H9 (cell line): ENCODE measurements at regions not wholly inside any gene's neighbourhood (a gene's known extent, or its start where the extent isn't known, plus 50 kb on each side); places are given as distances from the start of the nearest gene placed in this dataset.

Experiments used
- DNase-seq: peaks from one replicate; pipeline ENCODE4 v3.0.0-alpha.2; 2017
- H2AFZ ChIP-seq: one replicate; pipeline ENCODE4 v1.6.1; 2013; ENCODE audit warnings: mild to moderate bottlenecking, low read length, control low read depth, moderate library complexity
- H2AK5ac ChIP-seq: 2 replicates; pipeline ENCODE4 v1.6.1; 2013; ENCODE audit warnings: low read length, control low read depth, mixed read lengths; ENCODE audit not compliant: insufficient read length
- H2BK120ac ChIP-seq: one replicate; pipeline ENCODE4 v1.6.1; 2013; ENCODE audit warnings: low read depth, mild to moderate bottlenecking, low read length, control low read depth, inconsistent platforms; ENCODE audit not compliant: poor library complexity, severe bottlenecking
- H2BK12ac ChIP-seq: 2 replicates; pipeline ENCODE4 v1.6.1; 2013; ENCODE audit warnings: low read length, control low read depth, mixed read lengths, low read depth; ENCODE audit not compliant: insufficient read length
- H2BK15ac ChIP-seq: 2 replicates; pipeline ENCODE4 v1.6.1; 2013; ENCODE audit warnings: low read depth, low read length, control low read depth
- H2BK20ac ChIP-seq: one replicate; pipeline ENCODE4 v1.6.1; 2013; ENCODE audit warnings: low read depth, mild to moderate bottlenecking, low read length, control low read depth, inconsistent platforms; ENCODE audit not compliant: poor library complexity, severe bottlenecking
- H2BK5ac ChIP-seq: 2 replicates; pipeline ENCODE4 v1.6.1; 2013; ENCODE audit warnings: low read length, control low read depth, mixed read lengths; ENCODE audit not compliant: insufficient read length
- H3K14ac ChIP-seq: 2 replicates; pipeline ENCODE4 v1.6.1; 2013; ENCODE audit warnings: low read length, control low read depth; ENCODE audit not compliant: insufficient read depth
- H3K18ac ChIP-seq: 2 replicates; pipeline ENCODE4 v1.6.1; 2013; ENCODE audit warnings: low read depth, mild to moderate bottlenecking, mixed read lengths, low read length, control low read depth; ENCODE audit not compliant: insufficient read length
- H3K23ac ChIP-seq: 2 replicates; pipeline ENCODE4 v1.6.1; 2013; ENCODE audit warnings: low read length, control low read depth, mixed read lengths, low read depth; ENCODE audit not compliant: insufficient read length
- H3K23me2 ChIP-seq: 2 replicates; pipeline ENCODE4 v1.6.1; 2013; ENCODE audit warnings: low read depth, mild to moderate bottlenecking, mixed read lengths, low read length, control low read depth; ENCODE audit not compliant: insufficient read length, poor library complexity, severe bottlenecking
- H3K27ac ChIP-seq: 2 replicates; pipeline ENCODE4 v1.5.1; 2013; ENCODE audit warnings: low read length, control low read depth, mixed read lengths, low read depth; ENCODE audit not compliant: insufficient read length
- H3K27me3 ChIP-seq: 2 replicates; pipeline ENCODE4 v1.6.1; 2013; ENCODE audit warnings: low read length, control low read depth, inconsistent platforms; ENCODE audit not compliant: insufficient read depth
- H3K4ac ChIP-seq: 2 replicates; pipeline ENCODE4 v1.6.1; 2013; ENCODE audit warnings: low read depth, mild to moderate bottlenecking, control low read depth, inconsistent platforms, low read length, moderate library complexity
- H3K4me1 ChIP-seq: 2 replicates; pipeline ENCODE4 v1.6.1; 2013; ENCODE audit warnings: low read length, control low read depth, inconsistent platforms; ENCODE audit not compliant: insufficient read depth
- H3K4me2 ChIP-seq: 2 replicates; pipeline ENCODE4 v1.6.1; 2013; ENCODE audit warnings: low read length, control low read depth, mixed read lengths; ENCODE audit not compliant: insufficient read length, insufficient read depth
- H3K56ac ChIP-seq: 2 replicates; pipeline ENCODE4 v1.6.1; 2013; ENCODE audit warnings: low read depth, mild to moderate bottlenecking, mixed read lengths, low read length, control low read depth; ENCODE audit not compliant: insufficient read length
- H3K79me1 ChIP-seq: 2 replicates; pipeline ENCODE4 v1.6.1; 2013; ENCODE audit warnings: low read depth, mild to moderate bottlenecking, moderate library complexity, low read length, control low read depth, inconsistent platforms; ENCODE audit not compliant: insufficient read depth, poor library complexity, severe bottlenecking
- H3K79me2 ChIP-seq: 2 replicates; pipeline ENCODE4 v1.6.1; 2013; ENCODE audit warnings: low read length, control low read depth, inconsistent platforms; ENCODE audit not compliant: insufficient read depth
- H3K9ac ChIP-seq: 2 replicates; pipeline ENCODE4 v1.6.1; 2013; ENCODE audit warnings: low read length, control low read depth, mixed read lengths; ENCODE audit not compliant: insufficient read length; ENCODE audit errors: extremely low read depth
- H3K9me3 ChIP-seq: one replicate; pipeline ENCODE4 v1.6.1; 2013; ENCODE audit warnings: low read depth, low read length, inconsistent platforms; ENCODE audit not compliant: control insufficient read depth
- H3T11ph ChIP-seq: one replicate; pipeline ENCODE4 v1.6.1; 2013; ENCODE audit warnings: mild to moderate bottlenecking, low read length, control low read depth, inconsistent platforms
- H4K20me1 ChIP-seq: one replicate; pipeline ENCODE4 v1.6.1; 2013; ENCODE audit not compliant: control insufficient read depth, insufficient read length, insufficient read depth
- H4K5ac ChIP-seq: 2 replicates; pipeline ENCODE4 v1.6.1; 2013; ENCODE audit warnings: low read depth, mild to moderate bottlenecking, mixed read lengths, low read length, control low read depth; ENCODE audit not compliant: insufficient read length
- H4K8ac ChIP-seq: replicated peaks from 2 replicates; pipeline ENCODE4 v1.6.1; 2013; ENCODE audit warnings: low read length, control low read depth, mixed read lengths, low read depth; ENCODE audit not compliant: insufficient read length
- H4K91ac ChIP-seq: 2 replicates; pipeline ENCODE4 v1.6.1; 2013; ENCODE audit warnings: low read depth, mild to moderate bottlenecking, moderate library complexity, mixed read lengths, low read length, control low read depth; ENCODE audit not compliant: insufficient read length
- H3K27ac Mint-ChIP-seq, 3 experiments: 2 replicates in 2 of 3; 3 replicates in 1 of 3; pipeline ENCODE4 v1.8.0; 2020 to 2021; ENCODE audit warnings: mixed read lengths in 3 of 3, mild to moderate bottlenecking in 1 of 3, moderate library complexity in 1 of 3
- H3K27me3 Mint-ChIP-seq: 2 replicates; pipeline ENCODE4 v1.8.0; 2021; ENCODE audit warnings: low read depth, mild to moderate bottlenecking, moderate library complexity, mixed read lengths
- H3K36me3 Mint-ChIP-seq, 3 experiments: 2 replicates in 2 of 3; 3 replicates in 1 of 3; pipeline ENCODE4 v1.8.0; 2020 to 2021; ENCODE audit warnings: low read depth in 3 of 3, mixed read lengths in 3 of 3; ENCODE audit not compliant: insufficient read depth in 1 of 3
- H3K4me1 Mint-ChIP-seq, 2 experiments: 2 replicates each; pipeline ENCODE4 v1.8.0; 2020; ENCODE audit warnings: mixed read lengths in 2 of 2
- H3K4me3 Mint-ChIP-seq, 2 experiments: 2 replicates in 1 of 2; 3 replicates in 1 of 2; pipeline ENCODE4 v1.8.0; 2020 to 2021; ENCODE audit warnings: mild to moderate bottlenecking in 2 of 2, mixed read lengths in 2 of 2, moderate library complexity in 1 of 2
- H3K9me3 Mint-ChIP-seq, 2 experiments: 2 replicates in 1 of 2; 3 replicates in 1 of 2; pipeline ENCODE4 v1.8.0; 2020; ENCODE audit warnings: mild to moderate bottlenecking in 2 of 2, mixed read lengths in 2 of 2, moderate library complexity in 1 of 2
- WGBS: extraction: QIAGEN DNeasy Blood & Tissue Kit; methylation state at CpG from one replicate; pipeline ENCODE4 v1.1.7; 2013; ENCODE audit warnings: missing lambda C conversion rate, low lambda C conversion rate, mixed read lengths; ENCODE audit not compliant: insufficient read length; ENCODE audit errors: extremely low coverage; 5-methylcytosine and 5-hydroxymethylcytosine counted together
- TF ChIP-seq, protein P1 (sequence below): fragments of 200-600 bp; sonication (generic); conservative IDR thresholded peaks from 3 replicates; pipeline ENCODE4 v1.8.0; 2021; ENCODE audit warnings: antibody characterized with exemption, mild to moderate bottlenecking

DNA sequence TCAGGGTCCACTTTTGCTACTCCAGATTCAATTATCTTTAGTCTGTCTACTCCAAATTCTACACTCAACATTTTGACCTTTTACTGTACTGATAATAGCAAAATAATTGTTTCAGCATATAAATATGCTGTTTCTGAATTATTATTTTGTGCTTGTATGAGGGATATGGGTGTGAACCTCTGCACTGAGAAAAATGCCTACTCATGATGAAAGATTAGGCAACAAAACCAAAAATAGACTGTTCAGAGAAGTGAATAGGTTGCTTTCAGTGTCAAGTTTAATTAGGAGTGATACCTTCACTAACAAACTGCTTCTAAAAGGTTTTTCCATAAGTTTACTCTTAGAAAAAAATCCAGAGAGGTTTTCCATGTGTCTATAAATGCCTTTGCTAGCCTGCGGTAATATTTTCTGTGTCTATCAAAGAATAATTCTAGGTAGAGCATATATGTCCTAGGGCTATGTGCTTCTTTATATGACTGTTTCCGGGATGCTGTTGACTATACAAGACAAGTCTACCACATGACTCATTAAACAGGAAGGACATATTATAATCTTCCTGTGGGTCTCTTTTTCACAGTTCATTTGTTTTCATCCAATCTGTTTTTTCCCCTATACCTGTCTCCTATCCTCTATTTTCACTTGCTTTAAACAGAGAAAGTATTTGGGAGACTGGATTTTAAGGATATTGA is 218.5 kb upstream of the TTC14 start:
- no peaks in the 10 kb centered on the region for H3K27me3 ChIP-seq
- peaks cover 5% of the 10 kb centered on the region; the same call in 1 of the 2 replicates for H3K4me1 ChIP-seq
- H2BK5ac ChIP-seq: no peak overlapping the region
- no peak overlapping the region for H4K5ac ChIP-seq
- no peak overlapping the region for H2BK20ac ChIP-seq
- no peak overlapping the region for H4K91ac ChIP-seq
- no peak overlapping the region for H3K4ac ChIP-seq
- peaks cover 7 to 8% of the 10 kb centered on the region in 2 experiments; a peak in 3 of 4 replicates for H3K4me1 Mint-ChIP-seq
- H3K79me2 ChIP-seq: no peaks in the 10 kb centered on the region
- TF ChIP-seq, protein P1, sequence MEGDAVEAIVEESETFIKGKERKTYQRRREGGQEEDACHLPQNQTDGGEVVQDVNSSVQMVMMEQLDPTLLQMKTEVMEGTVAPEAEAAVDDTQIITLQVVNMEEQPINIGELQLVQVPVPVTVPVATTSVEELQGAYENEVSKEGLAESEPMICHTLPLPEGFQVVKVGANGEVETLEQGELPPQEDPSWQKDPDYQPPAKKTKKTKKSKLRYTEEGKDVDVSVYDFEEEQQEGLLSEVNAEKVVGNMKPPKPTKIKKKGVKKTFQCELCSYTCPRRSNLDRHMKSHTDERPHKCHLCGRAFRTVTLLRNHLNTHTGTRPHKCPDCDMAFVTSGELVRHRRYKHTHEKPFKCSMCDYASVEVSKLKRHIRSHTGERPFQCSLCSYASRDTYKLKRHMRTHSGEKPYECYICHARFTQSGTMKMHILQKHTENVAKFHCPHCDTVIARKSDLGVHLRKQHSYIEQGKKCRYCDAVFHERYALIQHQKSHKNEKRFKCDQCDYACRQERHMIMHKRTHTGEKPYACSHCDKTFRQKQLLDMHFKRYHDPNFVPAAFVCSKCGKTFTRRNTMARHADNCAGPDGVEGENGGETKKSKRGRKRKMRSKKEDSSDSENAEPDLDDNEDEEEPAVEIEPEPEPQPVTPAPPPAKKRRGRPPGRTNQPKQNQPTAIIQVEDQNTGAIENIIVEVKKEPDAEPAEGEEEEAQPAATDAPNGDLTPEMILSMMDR: no peak
- H4K20me1 ChIP-seq: no peaks in the 10 kb centered on the region
- H3K27me3 Mint-ChIP-seq: no peaks in the 10 kb centered on the region
- no peak overlapping the region for H2BK120ac ChIP-seq
- no peak overlapping the region for H3K9ac ChIP-seq
- H2AFZ ChIP-seq: no peak overlapping the region
- no peak overlapping the region for H2AK5ac ChIP-seq
- no peaks in the 10 kb centered on the region for H3K79me1 ChIP-seq
- no peaks in the 10 kb centered on the region for H3K36me3 Mint-ChIP-seq
- H3K18ac ChIP-seq: no peak overlapping the region
- DNase-seq: no peak
- H3K23me2 ChIP-seq: no peaks in the 10 kb centered on the region
- H3K4me3 Mint-ChIP-seq: no peak overlapping the region
- H3K9me3 Mint-ChIP-seq: no peaks in the 10 kb centered on the region
- no peak overlapping the region for H3K56ac ChIP-seq
- H3K14ac ChIP-seq: no peak overlapping the region
- H3T11ph ChIP-seq: no peak overlapping the region
- H2BK12ac ChIP-seq: no peak overlapping the region
- no peak overlapping the region for H2BK15ac ChIP-seq
- no CpG with 5 or more reads among the region's 2 CpGs for WGBS
- H3K27ac ChIP-seq: no peak overlapping the region
- no peak overlapping the region for H3K23ac ChIP-seq
- no peak overlapping the region for H4K8ac ChIP-seq
- no peak overlapping the region for H3K27ac Mint-ChIP-seq
- H3K9me3 ChIP-seq: no peaks in the 10 kb centered on the region
- H3K4me2 ChIP-seq: no peak overlapping the region
